ENCODE measurements at regions not wholly inside any gene's neighbourhood (a gene's known extent, or its start where the extent isn't known, plus 50 kb on each side); places are given as distances from the start of the nearest gene placed in this dataset.
A peak's percentile ranks its signal among the peaks of the same experiment; 100 is the strongest.

GRCh38 chr3:124563376-124563775 is 166.9 kb upstream of the UMPS start:
- in situ Hi-C loops (cut with HindIII; ENCODE audit: low sequenced_read_pairs) = loop anchor here (25.0 kb wide), 1 partner anchor 99 kb away; no protein-coding TSS in a partner anchor

GRCh38 chr3:124565013-124565412 is 165.2 kb upstream of the UMPS start:
- in situ Hi-C loops (cut with HindIII; ENCODE audit: low sequenced_read_pairs) = loop anchor here (25.0 kb wide), 1 partner anchor 97 kb away; no protein-coding TSS in a partner anchor
- peak; percentile 87 for DNase-seq (ENCODE audit: low spot score)

More at GRCh38 chr3:124563376-124563775, 166.9 kb upstream of the UMPS start:
- DNase-seq (ENCODE audit: low spot score) = no peak

DNA sequence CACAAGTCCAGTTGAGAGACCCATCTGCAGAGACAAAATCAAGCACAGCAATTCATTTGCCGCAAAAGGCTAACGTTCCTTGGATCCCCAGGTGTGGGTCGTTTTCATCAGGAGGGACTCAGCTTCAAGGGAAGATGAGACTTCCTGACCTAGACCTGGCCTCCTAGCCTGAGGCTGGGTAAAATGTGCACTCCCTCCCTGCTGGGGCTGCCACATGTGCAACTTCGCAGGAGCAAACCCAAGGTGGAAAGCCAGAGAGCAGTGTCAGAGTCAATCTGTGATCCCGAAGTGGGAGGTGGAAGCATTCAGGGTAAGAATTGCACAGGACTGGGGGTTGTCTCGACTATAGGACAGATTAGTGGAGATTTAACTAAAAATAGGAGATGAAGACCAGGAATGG is 164.7 kb upstream of the UMPS start:
- DNase-seq (ENCODE audit: low spot score) = no peak
- in situ Hi-C loops (cut with HindIII; ENCODE audit: low sequenced_read_pairs) = loop anchor here (25.0 kb wide), 1 partner anchor 97 kb away; no protein-coding TSS in a partner anchor

DNA sequence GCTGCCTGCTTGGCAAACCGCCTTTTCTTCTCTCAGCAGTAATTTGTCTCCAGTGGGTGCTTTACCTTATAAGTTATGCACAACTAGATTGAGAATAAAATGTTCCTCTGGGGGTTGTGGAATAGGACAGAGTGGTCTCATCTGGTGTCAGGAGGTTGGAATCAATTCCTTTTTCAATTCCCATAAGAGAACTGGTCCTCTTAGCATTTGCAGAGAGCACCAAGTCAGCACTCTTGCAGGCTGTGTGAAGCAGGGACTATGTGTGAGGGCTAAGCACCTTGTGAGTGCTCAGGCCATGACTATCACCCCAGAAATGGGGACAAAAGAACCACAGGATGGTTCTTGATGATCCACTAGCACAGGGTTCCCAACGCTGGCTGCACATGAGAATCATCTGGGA is 163.6 kb upstream of the UMPS start:
- no peak for DNase-seq (ENCODE audit: low spot score)
- in situ Hi-C loops (cut with HindIII; ENCODE audit: low sequenced_read_pairs) = loop anchor here (25.0 kb wide), 1 partner anchor 96 kb away; no protein-coding TSS in a partner anchor

DNA sequence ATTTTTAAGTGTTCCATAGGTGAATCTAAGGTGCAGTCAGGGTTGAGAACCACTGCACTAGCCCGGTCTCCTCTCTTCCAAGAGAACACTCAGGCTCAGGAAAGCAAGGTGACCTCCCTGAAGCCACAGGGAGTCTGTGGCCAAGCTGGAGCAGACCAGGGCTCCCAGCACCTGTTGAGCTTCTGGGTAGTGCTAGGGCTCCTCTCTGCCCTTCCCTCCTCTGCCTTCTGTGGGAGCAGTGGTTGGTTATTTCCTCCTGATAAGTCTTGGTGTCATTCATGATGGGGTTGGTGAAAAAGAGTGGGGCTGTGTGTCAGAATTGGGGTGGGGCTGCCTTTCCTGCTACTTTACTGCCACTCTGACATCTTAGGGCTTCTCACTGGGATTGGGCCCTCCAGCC is 163.1 kb upstream of the UMPS start:
- no peak for DNase-seq (ENCODE audit: low spot score)
- in situ Hi-C loops (cut with HindIII; ENCODE audit: low sequenced_read_pairs) = loop anchor here (25.0 kb wide), 1 partner anchor 95 kb away; no protein-coding TSS in a partner anchor

GRCh38 chr3:124569761-124570160 is 160.5 kb upstream of the UMPS start:
- peak; percentile 62 for DNase-seq (ENCODE audit: low spot score)
- in situ Hi-C loops (cut with HindIII; ENCODE audit: low sequenced_read_pairs) = loop anchor here (25.0 kb wide), 1 partner anchor 93 kb away; no protein-coding TSS in a partner anchor

DNA sequence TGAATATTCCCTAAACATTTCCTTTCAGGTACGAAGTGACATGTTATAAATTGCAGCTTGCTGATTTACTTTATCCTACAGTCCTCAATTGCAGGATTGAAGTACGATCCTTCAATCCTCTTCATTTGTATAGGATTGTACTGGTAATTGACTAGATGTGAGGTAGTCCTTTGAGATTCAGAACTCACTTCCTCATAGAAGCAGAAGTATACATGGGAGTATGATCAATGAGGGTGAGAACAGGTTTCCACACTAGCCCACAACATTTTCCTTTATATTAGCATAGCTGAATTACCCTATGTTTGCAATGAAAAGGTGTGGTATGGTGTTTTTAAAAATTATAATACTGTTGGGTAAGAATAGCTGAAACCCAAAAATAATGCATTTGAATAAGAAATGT is 160.0 kb upstream of the UMPS start:
- in situ Hi-C loops (cut with HindIII; ENCODE audit: low sequenced_read_pairs) = loop anchor here (25.0 kb wide), 1 partner anchor 92 kb away; no protein-coding TSS in a partner anchor
- DNase-seq (ENCODE audit: low spot score) = no peak

DNA sequence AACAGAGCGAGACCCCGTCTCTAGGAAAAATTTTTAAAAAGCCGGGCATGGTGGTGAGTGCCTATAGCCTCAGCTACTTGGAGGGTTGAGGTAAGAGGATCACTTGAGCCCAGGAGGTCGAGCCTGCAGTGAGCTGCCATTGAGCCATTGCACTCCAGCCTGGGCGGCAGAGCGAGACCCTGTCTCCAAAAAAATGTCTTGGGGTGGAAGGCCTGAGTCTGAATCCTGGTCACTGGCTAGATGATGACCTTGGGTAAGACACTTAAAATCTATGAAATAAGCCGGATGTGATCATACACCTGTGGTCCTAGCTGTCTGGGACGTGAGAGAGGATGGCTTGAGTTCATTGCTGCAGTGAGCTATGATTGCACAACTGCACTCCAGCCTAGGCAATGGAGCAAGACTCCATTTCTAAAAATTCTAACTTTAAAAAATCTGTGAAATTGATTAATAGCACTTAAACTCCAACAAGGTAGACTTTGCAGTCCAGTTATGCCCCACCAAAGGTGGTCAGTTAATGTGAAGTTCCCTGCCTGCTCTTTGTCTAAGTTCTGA is 157.3 kb upstream of the UMPS start:
- DNase-seq (ENCODE audit: low spot score) = no peak
- in situ Hi-C loops (cut with HindIII; ENCODE audit: low sequenced_read_pairs) = loop anchor here (25.0 kb wide), 1 partner anchor 89 kb away; no protein-coding TSS in a partner anchor

GRCh38 chr3:124574012-124574411 is 156.2 kb upstream of the UMPS start:
- no peak for DNase-seq (ENCODE audit: low spot score)
- in situ Hi-C loops (cut with HindIII; ENCODE audit: low sequenced_read_pairs) = loop anchor here (25.0 kb wide), 1 partner anchor 88 kb away; no protein-coding TSS in a partner anchor

- no peak for DNase-seq (ENCODE audit: low spot score)
- in situ Hi-C loops (cut with HindIII; ENCODE audit: low sequenced_read_pairs) = no loop called here
Observed at GRCh38 chr3:124576565-124577493, 153.4 kb upstream of the UMPS start.

- in situ Hi-C loops (cut with HindIII; ENCODE audit: low sequenced_read_pairs) = no loop called here
- DNase-seq (ENCODE audit: low spot score) = no peak
Observed at GRCh38 chr3:124577494-124578167, 152.6 kb upstream of the UMPS start.

DNA sequence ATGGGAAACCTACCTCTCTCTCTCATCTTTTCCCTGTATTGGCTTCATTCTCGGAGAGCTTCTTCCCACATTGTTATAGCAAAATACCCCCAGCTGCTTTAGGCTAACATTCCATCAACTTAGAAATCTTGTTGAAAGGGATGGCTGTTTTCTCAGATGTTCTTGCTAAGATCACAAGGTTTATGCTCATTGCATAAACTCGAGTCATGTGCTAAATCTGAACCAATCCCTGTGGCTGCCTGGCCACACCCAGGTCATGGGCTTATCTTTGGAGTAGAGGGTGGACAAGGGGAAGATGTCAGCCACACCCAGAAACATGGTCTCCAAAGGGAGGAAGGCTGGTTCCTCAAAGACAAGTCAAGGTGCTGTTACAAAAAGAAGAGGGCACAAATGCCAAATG is 150.6 kb upstream of the UMPS start:
- DNase-seq (ENCODE audit: low spot score) = no peak
- in situ Hi-C loops (cut with HindIII; ENCODE audit: low sequenced_read_pairs) = no loop called here

GRCh38 chr3:124582196-124582595 is 148.1 kb upstream of the UMPS start:
- in situ Hi-C loops (cut with HindIII; ENCODE audit: low sequenced_read_pairs) = no loop called here
- DNase-seq (ENCODE audit: low spot score) = no peak

GRCh38 chr3:124582621-124583395 is 147.4 kb upstream of the UMPS start:
- DNase-seq (ENCODE audit: low spot score) = no peak
- in situ Hi-C loops (cut with HindIII; ENCODE audit: low sequenced_read_pairs) = no loop called here

DNA sequence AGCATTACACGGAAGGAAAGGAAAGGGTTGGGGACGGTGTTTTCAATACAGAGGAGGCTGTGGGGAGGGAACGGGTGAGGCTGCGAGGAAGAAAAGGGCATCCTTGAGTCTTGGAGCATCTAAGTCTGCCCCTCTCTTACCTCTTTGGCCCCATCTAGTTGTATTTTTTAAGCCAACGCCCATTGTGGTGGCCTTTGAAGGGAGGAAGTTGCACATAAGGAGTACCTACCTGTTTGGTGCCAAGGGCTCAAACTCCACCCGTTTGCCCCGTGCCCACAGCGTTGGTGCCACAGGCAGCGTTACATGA is 146.1 kb upstream of the UMPS start:
- in situ Hi-C loops (cut with HindIII; ENCODE audit: low sequenced_read_pairs) = no loop called here

DNA sequence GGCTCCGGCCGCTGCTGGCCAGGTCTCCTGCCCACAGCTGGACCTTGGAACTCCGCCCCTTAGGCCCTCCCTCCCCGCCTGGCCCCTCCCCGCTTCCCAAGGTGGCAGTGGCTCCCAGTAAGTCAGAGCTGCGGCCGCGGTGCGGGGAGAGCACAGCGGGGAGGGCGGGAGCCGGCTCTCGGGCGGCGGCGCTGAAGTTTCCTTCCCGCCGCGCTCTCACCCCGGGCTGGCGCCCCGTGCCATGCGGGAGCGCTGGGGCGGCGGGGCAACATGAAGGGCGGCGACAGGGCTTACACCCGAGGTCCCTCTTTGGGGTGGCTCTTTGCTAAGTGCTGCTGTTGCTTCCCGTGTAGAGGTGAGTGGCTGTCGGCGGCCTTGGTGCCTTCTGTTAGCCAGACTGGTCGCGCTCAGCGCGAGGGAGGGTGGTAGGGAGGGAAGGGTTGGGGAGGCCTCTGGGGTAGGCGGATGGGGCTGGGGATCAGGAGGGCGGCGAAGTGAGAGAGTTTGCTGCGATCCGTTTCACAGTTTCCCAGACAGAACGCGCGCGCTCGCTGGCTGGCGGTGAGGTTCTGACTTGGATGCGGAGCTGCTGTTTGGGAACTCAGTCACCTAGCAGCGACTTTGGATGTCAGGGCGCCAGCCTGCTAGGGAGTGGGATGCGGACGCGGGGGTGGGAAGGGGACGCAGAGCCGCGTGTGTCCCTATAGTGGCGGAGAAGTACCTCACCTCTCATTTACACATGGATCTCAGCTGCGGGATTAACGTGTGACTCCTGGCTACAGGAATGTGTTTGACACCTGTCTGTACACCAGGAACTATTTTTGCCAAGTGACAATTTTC is 145.5 kb upstream of the UMPS start:
- in situ Hi-C loops (cut with HindIII; ENCODE audit: low sequenced_read_pairs) = no loop called here
- DNase-seq (ENCODE audit: low spot score) = no peak

More for the DNA sequence above, 146.1 kb upstream of the UMPS start:
- DNase-seq (ENCODE audit: low spot score) = no peak

- in situ Hi-C loops (cut with HindIII; ENCODE audit: low sequenced_read_pairs) = no loop called here
- DNase-seq (ENCODE audit: low spot score) = no peak
Observed at GRCh38 chr3:124586126-124587052, 143.9 kb upstream of the UMPS start.
